Neural cell (in vitro differentiated cells): ENCODE measurements at regions not wholly inside any gene's neighbourhood (a gene's known extent, or its start where the extent isn't known, plus 50 kb on each side); places are given as distances from the start of the nearest gene placed in this dataset.

Source experiments
- H2AFZ ChIP-seq: fragments of 200-600, 300-800 bp; sonication (generic), shearing (Covaris generic); 2 replicates; pipeline ENCODE4 v1.6.0; 2014; ENCODE audit warnings: low read depth, mild to moderate bottlenecking, antibody characterized with exemption, low read length, moderate library complexity
- H3F3A ChIP-seq: fragments of 200-600 bp; shearing (Covaris generic); 2 replicates; pipeline ENCODE4 v1.6.1; 2016; ENCODE audit warnings: mild to moderate bottlenecking, moderate library complexity, mixed read lengths, antibody characterized with exemption, low read length; ENCODE audit not compliant: insufficient read depth, poor library complexity, severe bottlenecking
- H3K27ac ChIP-seq: fragments of 200-600, 300-800 bp; sonication (generic), shearing (Covaris generic); 2 replicates; pipeline ENCODE4 v1.5.1; 2014; ENCODE audit warnings: mild to moderate bottlenecking, low read length, moderate library complexity
- H3K27me3 ChIP-seq: fragments of 300-800, 200-600 bp; sonication (generic), shearing (Covaris generic); 2 replicates; pipeline ENCODE4 v1.6.0; 2014; ENCODE audit warnings: mild to moderate bottlenecking, low read depth, low read length, moderate library complexity; ENCODE audit not compliant: insufficient read depth
- H3K36me3 ChIP-seq: fragments of 300-800, 200-600 bp; sonication (generic), shearing (Covaris generic); 2 replicates; pipeline ENCODE4 v1.5.1; 2014; ENCODE audit warnings: mild to moderate bottlenecking, antibody characterized with exemption, low read length, moderate library complexity; ENCODE audit not compliant: insufficient read depth
- H3K4me2 ChIP-seq: fragments of 300-800, 200-600 bp; sonication (generic), shearing (Covaris generic); 2 replicates; pipeline ENCODE4 v1.6.0; 2014; ENCODE audit warnings: mild to moderate bottlenecking, low read length
- H3K4me3 ChIP-seq: fragments of 300-800, 200-600 bp; sonication (generic), shearing (Covaris generic); 2 replicates; pipeline ENCODE4 v1.5.1; 2014; ENCODE audit warnings: mild to moderate bottlenecking, low read length, moderate library complexity
- H3K79me2 ChIP-seq: fragments of 200-600 bp; shearing (Covaris generic); replicated peaks from 2 replicates; pipeline ENCODE4 v1.6.0; 2014; ENCODE audit warnings: mild to moderate bottlenecking, low read length, moderate library complexity; ENCODE audit not compliant: insufficient read depth
- H3K9ac ChIP-seq: fragments of 300-800, 200-600 bp; sonication (generic), shearing (Covaris generic); 2 replicates; pipeline ENCODE4 v1.6.1; 2016; ENCODE audit warnings: mild to moderate bottlenecking, low read length, mixed read lengths
- H3K9me2 ChIP-seq: fragments of 200-600 bp; shearing (Covaris generic); 2 replicates; pipeline ENCODE4 v1.6.1; 2016; ENCODE audit warnings: mild to moderate bottlenecking, low read length, mixed read lengths; ENCODE audit not compliant: insufficient read depth
- H3K9me3 ChIP-seq: fragments of 200-600, 300-800 bp; sonication (generic), shearing (Covaris generic); 2 replicates; pipeline ENCODE4 v1.6.1; 2016; ENCODE audit warnings: mild to moderate bottlenecking, mixed run types, low read length, moderate library complexity, mixed read lengths
- H4K20me1 ChIP-seq: fragments of 200-600 bp; shearing (Covaris generic); 2 replicates; pipeline ENCODE4 v1.6.1; 2016; ENCODE audit warnings: mild to moderate bottlenecking, mixed run types; ENCODE audit not compliant: insufficient read depth
- EP300 ChIP-seq: fragments of 450-650 bp; conservative IDR thresholded peaks from 2 replicates; pipeline ENCODE4 v1.6.1; 2014; ENCODE audit warnings: antibody characterized with exemption, mild to moderate bottlenecking, moderate library complexity; ENCODE audit not compliant: poor library complexity, severe bottlenecking
- EZH2 ChIP-seq: fragments of 200-600, 300-800 bp; shearing (Covaris generic), sonication (generic); IDR thresholded peaks from 2 replicates; pipeline ENCODE4 v1.6.1; 2014; ENCODE audit warnings: antibody characterized with exemption, low read length, borderline replicate concordance, mild to moderate bottlenecking; ENCODE audit not compliant: insufficient read depth, poor library complexity, severe bottlenecking
- MXI1 ChIP-seq: fragments of 450-650 bp; conservative IDR thresholded peaks from 2 replicates; pipeline ENCODE4 v1.6.1; 2014; ENCODE audit warnings: antibody characterized with exemption, mild to moderate bottlenecking; ENCODE audit not compliant: poor library complexity, severe bottlenecking
- POLR2AphosphoS5 ChIP-seq: IDR thresholded peaks from 2 replicates; pipeline ENCODE4 v1.6.1; 2012
- RAD21 ChIP-seq: fragments of 450-650 bp; conservative IDR thresholded peaks from 2 replicates; pipeline ENCODE4 v1.6.1; 2014; ENCODE audit warnings: antibody characterized with exemption, mild to moderate bottlenecking, moderate library complexity
- SMC3 ChIP-seq: fragments of 450-650 bp; conservative IDR thresholded peaks from 2 replicates; pipeline ENCODE4 v1.6.1; 2014; ENCODE audit warnings: antibody characterized with exemption, mild to moderate bottlenecking, moderate library complexity; ENCODE audit not compliant: poor library complexity
- TAF1 ChIP-seq: IDR thresholded peaks from 2 replicates; pipeline ENCODE4 v1.6.1; 2012; ENCODE audit warnings: low read depth
- TF ChIP-seq, protein P1 (sequence below): fragments of 450-650 bp; IDR thresholded peaks from 2 replicates; pipeline ENCODE4 v1.5.1; 2014; ENCODE audit warnings: antibody characterized with exemption, mild to moderate bottlenecking, moderate library complexity; ENCODE audit not compliant: poor library complexity, severe bottlenecking
- TF ChIP-seq, protein P2 (sequence below): IDR thresholded peaks from 2 replicates; pipeline ENCODE4 v1.6.1; 2012; ENCODE audit warnings: borderline replicate concordance

DNA sequence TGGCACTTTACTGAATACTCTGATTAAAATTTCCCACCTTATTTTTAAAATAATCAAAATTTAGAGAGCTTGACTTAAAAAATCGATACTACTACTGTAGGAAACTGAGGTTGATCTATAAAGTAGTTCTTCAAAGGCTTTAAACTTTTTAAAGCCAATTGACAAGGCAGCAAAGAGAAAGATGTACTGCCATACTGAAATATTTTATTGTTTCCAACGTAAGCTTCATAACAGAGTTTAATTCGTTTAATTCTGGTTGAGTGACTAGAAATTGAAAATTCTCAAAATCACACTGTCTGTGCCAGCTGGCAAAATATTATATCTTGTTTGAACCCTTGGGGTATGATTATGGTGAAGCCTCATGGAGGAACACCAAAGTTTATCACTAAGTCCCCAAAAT, 207.6 kb downstream of the UNC5CL start:
- no peaks in the 10 kb centered on the region for H4K20me1 ChIP-seq
- H3K79me2 ChIP-seq = no peaks in the 10 kb centered on the region
- TF ChIP-seq SMC3 (no peak), MXI1 (no peak), POLR2AphosphoS5 (no peak), EP300 (no peak), RAD21 (no peak), TAF1 (no peak), EZH2 (no peak)
- TF ChIP-seq, protein P1, sequence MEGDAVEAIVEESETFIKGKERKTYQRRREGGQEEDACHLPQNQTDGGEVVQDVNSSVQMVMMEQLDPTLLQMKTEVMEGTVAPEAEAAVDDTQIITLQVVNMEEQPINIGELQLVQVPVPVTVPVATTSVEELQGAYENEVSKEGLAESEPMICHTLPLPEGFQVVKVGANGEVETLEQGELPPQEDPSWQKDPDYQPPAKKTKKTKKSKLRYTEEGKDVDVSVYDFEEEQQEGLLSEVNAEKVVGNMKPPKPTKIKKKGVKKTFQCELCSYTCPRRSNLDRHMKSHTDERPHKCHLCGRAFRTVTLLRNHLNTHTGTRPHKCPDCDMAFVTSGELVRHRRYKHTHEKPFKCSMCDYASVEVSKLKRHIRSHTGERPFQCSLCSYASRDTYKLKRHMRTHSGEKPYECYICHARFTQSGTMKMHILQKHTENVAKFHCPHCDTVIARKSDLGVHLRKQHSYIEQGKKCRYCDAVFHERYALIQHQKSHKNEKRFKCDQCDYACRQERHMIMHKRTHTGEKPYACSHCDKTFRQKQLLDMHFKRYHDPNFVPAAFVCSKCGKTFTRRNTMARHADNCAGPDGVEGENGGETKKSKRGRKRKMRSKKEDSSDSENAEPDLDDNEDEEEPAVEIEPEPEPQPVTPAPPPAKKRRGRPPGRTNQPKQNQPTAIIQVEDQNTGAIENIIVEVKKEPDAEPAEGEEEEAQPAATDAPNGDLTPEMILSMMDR = no peak
- TF ChIP-seq, protein P2, sequence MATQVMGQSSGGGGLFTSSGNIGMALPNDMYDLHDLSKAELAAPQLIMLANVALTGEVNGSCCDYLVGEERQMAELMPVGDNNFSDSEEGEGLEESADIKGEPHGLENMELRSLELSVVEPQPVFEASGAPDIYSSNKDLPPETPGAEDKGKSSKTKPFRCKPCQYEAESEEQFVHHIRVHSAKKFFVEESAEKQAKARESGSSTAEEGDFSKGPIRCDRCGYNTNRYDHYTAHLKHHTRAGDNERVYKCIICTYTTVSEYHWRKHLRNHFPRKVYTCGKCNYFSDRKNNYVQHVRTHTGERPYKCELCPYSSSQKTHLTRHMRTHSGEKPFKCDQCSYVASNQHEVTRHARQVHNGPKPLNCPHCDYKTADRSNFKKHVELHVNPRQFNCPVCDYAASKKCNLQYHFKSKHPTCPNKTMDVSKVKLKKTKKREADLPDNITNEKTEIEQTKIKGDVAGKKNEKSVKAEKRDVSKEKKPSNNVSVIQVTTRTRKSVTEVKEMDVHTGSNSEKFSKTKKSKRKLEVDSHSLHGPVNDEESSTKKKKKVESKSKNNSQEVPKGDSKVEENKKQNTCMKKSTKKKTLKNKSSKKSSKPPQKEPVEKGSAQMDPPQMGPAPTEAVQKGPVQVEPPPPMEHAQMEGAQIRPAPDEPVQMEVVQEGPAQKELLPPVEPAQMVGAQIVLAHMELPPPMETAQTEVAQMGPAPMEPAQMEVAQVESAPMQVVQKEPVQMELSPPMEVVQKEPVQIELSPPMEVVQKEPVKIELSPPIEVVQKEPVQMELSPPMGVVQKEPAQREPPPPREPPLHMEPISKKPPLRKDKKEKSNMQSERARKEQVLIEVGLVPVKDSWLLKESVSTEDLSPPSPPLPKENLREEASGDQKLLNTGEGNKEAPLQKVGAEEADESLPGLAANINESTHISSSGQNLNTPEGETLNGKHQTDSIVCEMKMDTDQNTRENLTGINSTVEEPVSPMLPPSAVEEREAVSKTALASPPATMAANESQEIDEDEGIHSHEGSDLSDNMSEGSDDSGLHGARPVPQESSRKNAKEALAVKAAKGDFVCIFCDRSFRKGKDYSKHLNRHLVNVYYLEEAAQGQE = no peak
- H3K9ac ChIP-seq = no peak overlapping the region
- no peak overlapping the region for H3K4me3 ChIP-seq
- H3K9me3 ChIP-seq = no peaks in the 10 kb centered on the region
- no peaks in the 10 kb centered on the region for H3K36me3 ChIP-seq
- H2AFZ ChIP-seq = no peak overlapping the region
- no peaks in the 10 kb centered on the region for H3K9me2 ChIP-seq
- H3K27ac ChIP-seq = no peak overlapping the region
- H3K4me2 ChIP-seq = no peak overlapping the region
- H3K27me3 ChIP-seq = no peaks in the 10 kb centered on the region
- H3F3A ChIP-seq = no peaks in the 10 kb centered on the region

DNA sequence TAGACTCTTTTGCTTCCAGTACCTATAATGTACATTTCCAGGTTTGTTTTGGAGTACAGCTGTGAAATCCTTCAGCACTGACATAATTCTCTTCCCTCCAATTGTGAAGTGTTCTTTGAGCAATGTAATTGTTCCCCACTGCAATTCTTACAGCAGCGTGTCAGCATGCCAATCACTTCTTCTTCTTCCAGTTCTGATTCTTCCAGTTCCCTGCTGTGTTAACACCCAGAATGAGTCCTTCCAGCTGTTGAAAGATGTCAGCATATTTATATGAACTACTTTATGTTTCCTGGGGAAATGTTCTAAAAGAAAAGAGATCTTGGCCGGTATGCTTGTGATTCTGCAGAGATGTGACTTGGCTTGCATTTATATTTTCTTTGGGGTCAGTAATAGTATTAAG, 213.9 kb downstream of the UNC5CL start:
- no peaks in the 10 kb centered on the region for H3K79me2 ChIP-seq
- H3K36me3 ChIP-seq = no peaks in the 10 kb centered on the region
- H3K4me3 ChIP-seq = peak overlapping the region; percentile 28
- H3K9me2 ChIP-seq = no peaks in the 10 kb centered on the region
- no peaks in the 10 kb centered on the region for H3F3A ChIP-seq
- peak; percentile 27 for TF ChIP-seq SMC3
- peak; percentile 98 for TF ChIP-seq EP300
- no peak for TF ChIP-seq TAF1
- peak; percentile 94 for TF ChIP-seq MXI1
- TF ChIP-seq EZH2 = no peak
- TF ChIP-seq POLR2AphosphoS5 = peak; percentile 99
- no peak for TF ChIP-seq RAD21
- TF ChIP-seq, protein P2 = peak; percentile 94
- TF ChIP-seq, protein P1 = no peak
- no peaks in the 10 kb centered on the region for H3K9me3 ChIP-seq
- peak overlapping the region; percentile 28 for H3K9ac ChIP-seq
- H3K27me3 ChIP-seq = no peaks in the 10 kb centered on the region
- peak overlapping the region; percentile 89 for H3K27ac ChIP-seq
- peak overlapping the region; percentile 12 for H3K4me2 ChIP-seq
- no peaks in the 10 kb centered on the region for H4K20me1 ChIP-seq
- H2AFZ ChIP-seq = no peak overlapping the region
